ENCODE measurements at regions not wholly inside any gene's neighbourhood (a gene's known extent, or its start where the extent isn't known, plus 50 kb on each side); places are given as distances from the start of the nearest gene placed in this dataset.
"Not testable (repeated sequence)": the region's sequence is repeated elsewhere in the genome, so short reads cannot be mapped to it uniquely, and the experiment has no call there.

GRCh38 chr2:225837328-225837727 lies 437.8 kb downstream of the NYAP2 start:
- DNase-seq (ENCODE audit: low read depth, low spot score) = no peak
- in situ Hi-C loops (cut with HindIII; ENCODE audit: low sequenced_read_pairs) = no loop called here
- no peak for TF ChIP-seq CTCF (IDR thresholded peaks at IDR 0.05; ENCODE audit: low read depth, low read length)
- no peak overlapping the region for H3K4me3 ChIP-seq (ENCODE audit: low read depth, low read length)

- in situ Hi-C loops (cut with HindIII; ENCODE audit: low sequenced_read_pairs) = no loop called here
- no peak for DNase-seq (ENCODE audit: low read depth, low spot score)
- no peak overlapping the region for H3K4me3 ChIP-seq (ENCODE audit: low read depth, low read length)
- TF ChIP-seq CTCF (IDR thresholded peaks at IDR 0.05; ENCODE audit: low read depth, low read length) = no peak
Observed at GRCh38 chr2:225824748-225825449, 425.4 kb downstream of the NYAP2 start.

GRCh38 chr2:225821351-225821750 lies 421.8 kb downstream of the NYAP2 start:
- DNase-seq (ENCODE audit: low read depth, low spot score) = no peak
- no peak for TF ChIP-seq CTCF (IDR thresholded peaks at IDR 0.05; ENCODE audit: low read depth, low read length)
- in situ Hi-C loops (cut with HindIII; ENCODE audit: low sequenced_read_pairs) = no loop called here
- H3K4me3 ChIP-seq (ENCODE audit: low read depth, low read length) = no peak overlapping the region

GRCh38 chr2:225820826-225821225 lies 421.3 kb downstream of the NYAP2 start:
- in situ Hi-C loops (cut with HindIII; ENCODE audit: low sequenced_read_pairs) = no loop called here
- no peak for TF ChIP-seq CTCF (IDR thresholded peaks at IDR 0.05; ENCODE audit: low read depth, low read length)
- no peak overlapping the region for H3K4me3 ChIP-seq (ENCODE audit: low read depth, low read length)
- DNase-seq (ENCODE audit: low read depth, low spot score) = no peak

- no peak for DNase-seq (ENCODE audit: low read depth, low spot score)
- in situ Hi-C loops (cut with HindIII; ENCODE audit: low sequenced_read_pairs) = no loop called here
- no peak for TF ChIP-seq CTCF (IDR thresholded peaks at IDR 0.05; ENCODE audit: low read depth, low read length)
- no peak overlapping the region for H3K4me3 ChIP-seq (ENCODE audit: low read depth, low read length)
Observed at GRCh38 chr2:225814554-225814953, 415.0 kb downstream of the NYAP2 start.

GRCh38 chr2:225806105-225806504 lies 406.6 kb downstream of the NYAP2 start:
- in situ Hi-C loops (cut with HindIII; ENCODE audit: low sequenced_read_pairs) = no loop called here
- TF ChIP-seq CTCF (IDR thresholded peaks at IDR 0.05; ENCODE audit: low read depth, low read length) = no peak
- no peak for DNase-seq (ENCODE audit: low read depth, low spot score)
- H3K4me3 ChIP-seq (ENCODE audit: low read depth, low read length) = no peak overlapping the region

- H3K4me3 ChIP-seq (ENCODE audit: low read depth, low read length); DNase-seq (ENCODE audit: low read depth, low spot score); in situ Hi-C loops (cut with HindIII; ENCODE audit: low sequenced_read_pairs): not testable (repeated sequence)
Observed at GRCh38 chr2:225802076-225802475, 402.6 kb downstream of the NYAP2 start.
